ENCODE measurements at regions not wholly inside any gene's neighbourhood (a gene's known extent, or its start where the extent isn't known, plus 50 kb on each side); places are given as distances from the start of the nearest gene placed in this dataset.
A peak's percentile ranks its signal among the peaks of the same experiment; 100 is the strongest.

- no peak for DNase-seq (ENCODE audit: extremely low read depth, low read depth, low spot score)
Observed at GRCh38 chr2:200013906-200014305, 58.5 kb downstream of the MAIP1 start.

GRCh38 chr2:200021449-200022114 is 66.2 kb downstream of the MAIP1 start:
- DNase-seq (ENCODE audit: extremely low read depth, low read depth, low spot score): no peak

- no peak for DNase-seq (ENCODE audit: extremely low read depth, low read depth, low spot score)
Observed at GRCh38 chr2:200022511-200022910, 67.1 kb downstream of the MAIP1 start.

- no peak for DNase-seq (ENCODE audit: extremely low read depth, low read depth, low spot score)
Observed at GRCh38 chr2:200023570-200023969, 68.2 kb downstream of the MAIP1 start.

GRCh38 chr2:200025717-200026116 is 70.3 kb downstream of the MAIP1 start:
- DNase-seq (ENCODE audit: extremely low read depth, low read depth, low spot score): peak; percentile 5

- no peak for DNase-seq (ENCODE audit: extremely low read depth, low read depth, low spot score)
Observed at GRCh38 chr2:200026332-200027230, 71.2 kb downstream of the MAIP1 start.

GRCh38 chr2:200028998-200029397 is 73.6 kb downstream of the MAIP1 start:
- DNase-seq (ENCODE audit: extremely low read depth, low read depth, low spot score): no peak

GRCh38 chr2:200032895-200033294 is 77.5 kb downstream of the MAIP1 start:
- DNase-seq (ENCODE audit: extremely low read depth, low read depth, low spot score): no peak

GRCh38 chr2:200033929-200034328 is 78.5 kb downstream of the MAIP1 start:
- DNase-seq (ENCODE audit: extremely low read depth, low read depth, low spot score): no peak

GRCh38 chr2:200034816-200035215 is 79.4 kb downstream of the MAIP1 start:
- no peak for DNase-seq (ENCODE audit: extremely low read depth, low read depth, low spot score)

- DNase-seq (ENCODE audit: extremely low read depth, low read depth, low spot score): no peak
Observed at GRCh38 chr2:200039724-200040650, 84.6 kb downstream of the MAIP1 start.

GRCh38 chr2:200040831-200041230 is 85.4 kb downstream of the MAIP1 start:
- DNase-seq (ENCODE audit: extremely low read depth, low read depth, low spot score): no peak

GRCh38 chr2:200041639-200042038 is 86.3 kb downstream of the MAIP1 start:
- DNase-seq (ENCODE audit: extremely low read depth, low read depth, low spot score): no peak

GRCh38 chr2:200042102-200042735 is 86.8 kb downstream of the MAIP1 start:
- DNase-seq (ENCODE audit: extremely low read depth, low read depth, low spot score): no peak

GRCh38 chr2:200042944-200043343 is 87.6 kb downstream of the MAIP1 start:
- DNase-seq (ENCODE audit: extremely low read depth, low read depth, low spot score): no peak

- no peak for DNase-seq (ENCODE audit: extremely low read depth, low read depth, low spot score)
Observed at GRCh38 chr2:200044453-200044852, 89.1 kb downstream of the MAIP1 start.

GRCh38 chr2:200048421-200048820 is 93.0 kb downstream of the MAIP1 start:
- DNase-seq (ENCODE audit: extremely low read depth, low read depth, low spot score): no peak

GRCh38 chr2:200049086-200049485 is 93.7 kb downstream of the MAIP1 start:
- DNase-seq (ENCODE audit: extremely low read depth, low read depth, low spot score): no peak

GRCh38 chr2:200050921-200051610 is 95.7 kb downstream of the MAIP1 start:
- no peak for DNase-seq (ENCODE audit: extremely low read depth, low read depth, low spot score)

- DNase-seq (ENCODE audit: extremely low read depth, low read depth, low spot score): no peak
Observed at GRCh38 chr2:200051611-200051945, 96.2 kb downstream of the MAIP1 start.

All from glomerular endothelial cell (primary cell).